Fibroblast of skin of scalp (primary cell): ENCODE measurements at regions not wholly inside any gene's neighbourhood (a gene's known extent, or its start where the extent isn't known, plus 50 kb on each side); places are given as distances from the start of the nearest gene placed in this dataset.

Source experiments
- DNase-seq: peaks from one replicate; pipeline ENCODE4 v3.0.0-alpha.2; 2013

GRCh38 chr4:176508780-176509331 is 189.1 kb downstream of the SPCS3 start:
- DNase-seq, result no peak

GRCh38 chr4:176525576-176525975 is 205.8 kb downstream of the SPCS3 start:
- DNase-seq, result no peak

- no peak for DNase-seq
Measured at GRCh38 chr4:176526704-176527103, 206.9 kb downstream of the SPCS3 start.

GRCh38 chr4:176529574-176529973 is 209.8 kb downstream of the SPCS3 start:
- DNase-seq, result no peak

GRCh38 chr4:176533159-176533558 is 213.4 kb downstream of the SPCS3 start:
- DNase-seq, result no peak

- peak; percentile 84 for DNase-seq
Measured at GRCh38 chr4:176534566-176534965, 214.8 kb downstream of the SPCS3 start.

GRCh38 chr4:176538217-176538925 is 218.6 kb downstream of the SPCS3 start:
- peak; percentile 89 for DNase-seq

- no peak for DNase-seq
Measured at GRCh38 chr4:176539091-176539784, 219.5 kb downstream of the SPCS3 start.

- DNase-seq, result no peak
Measured at GRCh38 chr4:176539785-176540175, 220.0 kb downstream of the SPCS3 start.

GRCh38 chr4:176540814-176541213 is 221.0 kb downstream of the SPCS3 start:
- DNase-seq, result no peak

- peak; percentile 42 for DNase-seq
Measured at GRCh38 chr4:176545872-176546271, 226.1 kb downstream of the SPCS3 start.

- no peak for DNase-seq
Measured at GRCh38 chr4:176546975-176547374, 227.2 kb downstream of the SPCS3 start.

GRCh38 chr4:176548571-176548970 is 228.8 kb downstream of the SPCS3 start:
- peak; percentile 79 for DNase-seq

GRCh38 chr4:176549161-176549865 is 229.5 kb downstream of the SPCS3 start:
- DNase-seq, result peak; percentile 34

- DNase-seq, result no peak
Measured at GRCh38 chr4:176558661-176559060, 234.1 kb downstream of the VEGFC start.

- no peak for DNase-seq
Measured at GRCh38 chr4:176561368-176561767, 231.4 kb downstream of the VEGFC start.

- DNase-seq, result peak; percentile 66
Measured at GRCh38 chr4:176563591-176563990, 229.1 kb downstream of the VEGFC start.

- DNase-seq, result no peak
Measured at GRCh38 chr4:176565049-176565448, 227.7 kb downstream of the VEGFC start.

- DNase-seq, result no peak
Measured at GRCh38 chr4:176566769-176567168, 226.0 kb downstream of the VEGFC start.

GRCh38 chr4:176568238-176568637 is 224.5 kb downstream of the VEGFC start:
- DNase-seq, result no peak

GRCh38 chr4:176569301-176569700 is 223.4 kb downstream of the VEGFC start:
- no peak for DNase-seq

- no peak for DNase-seq
Measured at GRCh38 chr4:176571206-176571605, 221.5 kb downstream of the VEGFC start.

- peak; percentile 8 for DNase-seq
Measured at GRCh38 chr4:176575141-176575730, 217.5 kb downstream of the VEGFC start.
